K562 (cell line): ENCODE measurements at regions not wholly inside any gene's neighbourhood (a gene's known extent, or its start where the extent isn't known, plus 50 kb on each side); places are given as distances from the start of the nearest gene placed in this dataset.

Experiments used
- ETV6 ChIP-seq, 3 experiments: fragments of 150-350 bp in 1 of 3; sonication (generic) in 1 of 3; formaldehyde crosslinking in 1 of 3; IDR thresholded peaks; 2 replicates each; pipeline versions ENCODE4 v1.6.1 to v1.8.0; 2014 to 2022; ENCODE audit warnings: borderline replicate concordance in 2 of 3, low read depth in 2 of 3, antibody characterized with exemption in 1 of 3, low read length in 1 of 3, mild to moderate bottlenecking in 1 of 3, missing genetic modification reagents in 1 of 3
- GABPA ChIP-seq: fragments of 200-800 bp; sonication (Bioruptor generic); conservative IDR thresholded peaks from 2 replicates; pipeline ENCODE4 v1.6.1; 2016; ENCODE audit warnings: low read depth, missing genetic modification characterization, missing compliant biosample characterization
- MEIS2 ChIP-seq: fragments of 450-650 bp; IDR thresholded peaks from 2 replicates; pipeline ENCODE4 v1.6.1; 2014; ENCODE audit warnings: mild to moderate bottlenecking; ENCODE audit not compliant: partially characterized antibody
- TEAD1 ChIP-seq, 2 experiments: fragments of 450-650 bp in 1 of 2; sonication (generic) in 1 of 2; formaldehyde crosslinking; IDR thresholded peaks; 2 replicates each; pipeline versions ENCODE4 v1.4.0 to v1.8.0; 2020 to 2022; ENCODE audit warnings: mild to moderate bottlenecking in 2 of 2, missing genetic modification reagents in 1 of 2
- ZNF274 ChIP-seq: IDR thresholded peaks from 2 replicates; pipeline ENCODE4 v1.6.1; 2011; ENCODE audit warnings: low read depth, mild to moderate bottlenecking, low read length, moderate library complexity, borderline replicate concordance
- ZNF280A ChIP-seq: fragments of 450-650 bp; IDR thresholded peaks from 2 replicates; pipeline ENCODE4 v1.6.1; 2018; ENCODE audit warnings: mild to moderate bottlenecking, low read depth; ENCODE audit not compliant: partially characterized antibody
- ZNF609 ChIP-seq: sonication (generic); formaldehyde crosslinking; IDR thresholded peaks from 2 replicates; pipeline ENCODE4 v1.8.1; 2023; ENCODE audit warnings: missing genetic modification reagents, mild to moderate bottlenecking, borderline replicate concordance

GRCh38 chr19:28333909-28334308, 879.0 kb downstream of the UQCRFS1 start (continued):
- no peak for TF ChIP-seq ZNF609 (CRISPR knock-in tag)
- no peak for TF ChIP-seq ZNF274
- TF ChIP-seq TEAD1 (CRISPR knock-in tag; IDR thresholded peaks at IDR 0.05) = no peak
- no peak for TF ChIP-seq ETV6 (IDR thresholded peaks at IDR 0.05; ENCODE audit: borderline replicate concordance in 1 of 2, low read depth in 2 of 2, low read length in 1 of 2)
- TF ChIP-seq ETV6 (CRISPR knock-in tag; IDR thresholded peaks at IDR 0.05; ENCODE audit: borderline replicate concordance) = no peak
- no peak for TF ChIP-seq MEIS2
- TF ChIP-seq GABPA (tag) = no peak
- no peak for TF ChIP-seq ZNF280A
